Coronary artery (tissue), 2 donors: ENCODE measurements at regions not wholly inside any gene's neighbourhood (a gene's known extent, or its start where the extent isn't known, plus 50 kb on each side); places are given as distances from the start of the nearest gene placed in this dataset.

Experiments
- DNase-seq: peaks from one replicate; pipeline ENCODE4 v3.0.0-alpha.2; 2017; ENCODE audit warnings: low spot score
- H3K27ac ChIP-seq, 2 donors: fragments of 200-600 bp; sonication (generic); one replicate each; pipeline ENCODE4 v1.5.1; 2016 to 2019
- H3K4me3 ChIP-seq: fragments of 200-600 bp; sonication (generic); 2 replicates; pipeline ENCODE4 v1.5.1; 2016; ENCODE audit warnings: mild to moderate bottlenecking, moderate library complexity
- CTCF ChIP-seq: fragments of 200-600 bp; sonication (generic); IDR thresholded peaks from one replicate; pipeline ENCODE4 v1.5.1; 2019; ENCODE audit warnings: antibody characterized with exemption

- TF ChIP-seq CTCF, result no peak
- DNase-seq, result no peak
- Histone ChIP-seq H3K27ac (no peak overlapping the region), H3K4me3 (no peak overlapping the region)
Measured at GRCh38 chr7:63008366-63008765, 990.3 kb upstream of the ZNF722 start.

GRCh38 chr7:63009771-63010170, 988.9 kb upstream of the ZNF722 start:
- no peak for TF ChIP-seq CTCF
- DNase-seq, result no peak
- H3K4me3 ChIP-seq, result no peak overlapping the region
- no peak overlapping the region for H3K27ac ChIP-seq

- TF ChIP-seq CTCF, result no peak
- Histone ChIP-seq H3K27ac (no peak overlapping the region), H3K4me3 (no peak overlapping the region)
- no peak for DNase-seq
Measured at GRCh38 chr7:63012633-63013183, 985.9 kb upstream of the ZNF722 start.

GRCh38 chr7:63014792-63015191, 983.9 kb upstream of the ZNF722 start:
- Histone ChIP-seq H3K27ac (no peak overlapping the region), H3K4me3 (no peak overlapping the region)
- no peak for TF ChIP-seq CTCF
- DNase-seq, result no peak

- Histone ChIP-seq H3K27ac (no peak overlapping the region), H3K4me3 (no peak overlapping the region)
- DNase-seq, result no peak
- TF ChIP-seq CTCF, result no peak
Measured at GRCh38 chr7:63023182-63023787, 975.4 kb upstream of the ZNF722 start.

- no peak for DNase-seq
- no peak for TF ChIP-seq CTCF
- Histone ChIP-seq H3K27ac (no peak overlapping the region), H3K4me3 (no peak overlapping the region)
Measured at GRCh38 chr7:63024446-63024845, 974.2 kb upstream of the ZNF722 start.

GRCh38 chr7:63025815-63026214, 972.8 kb upstream of the ZNF722 start:
- Histone ChIP-seq H3K27ac (no peak overlapping the region), H3K4me3 (no peak overlapping the region)
- no peak for TF ChIP-seq CTCF
- DNase-seq, result no peak
